Trophoblast cell (in vitro differentiated cells and primary cell): ENCODE measurements at regions not wholly inside any gene's neighbourhood (a gene's known extent, or its start where the extent isn't known, plus 50 kb on each side); places are given as distances from the start of the nearest gene placed in this dataset.
A peak's percentile ranks its signal among the peaks of the same experiment; 100 is the strongest.

Experiments
- DNase-seq, 2 donors: peaks; one replicate each; pipeline ENCODE4 v3.0.0-alpha.2; 2016
- H2AFZ ChIP-seq: 2 replicates; pipeline ENCODE4 v1.6.1; 2013; ENCODE audit warnings: low read length, moderate library complexity, mild to moderate bottlenecking; ENCODE audit not compliant: insufficient read depth, poor library complexity
- H2AK5ac ChIP-seq: 2 replicates; pipeline ENCODE4 v1.6.1; 2013; ENCODE audit warnings: mild to moderate bottlenecking, low read length
- H2BK120ac ChIP-seq: 2 replicates; pipeline ENCODE4 v1.6.1; 2013; ENCODE audit warnings: low read length, mild to moderate bottlenecking, moderate library complexity; ENCODE audit not compliant: insufficient read depth, poor library complexity
- H2BK12ac ChIP-seq: 2 replicates; pipeline ENCODE4 v1.6.1; 2013; ENCODE audit warnings: mild to moderate bottlenecking, low read length, moderate library complexity
- H2BK5ac ChIP-seq: 2 replicates; pipeline ENCODE4 v1.6.1; 2013; ENCODE audit warnings: low read length, low read depth, moderate library complexity, mild to moderate bottlenecking; ENCODE audit not compliant: poor library complexity
- H3K14ac ChIP-seq: 2 replicates; pipeline ENCODE4 v1.6.1; 2013; ENCODE audit warnings: mild to moderate bottlenecking, low read length
- H3K18ac ChIP-seq: 2 replicates; pipeline ENCODE4 v1.6.1; 2013; ENCODE audit warnings: mild to moderate bottlenecking, low read length
- H3K23ac ChIP-seq: 2 replicates; pipeline ENCODE4 v1.6.1; 2013; ENCODE audit warnings: low read length
- H3K27ac ChIP-seq: 2 replicates; pipeline ENCODE4 v1.5.1; 2013; ENCODE audit warnings: low read depth, mild to moderate bottlenecking, inconsistent platforms, low read length, moderate library complexity
- H3K27me3 ChIP-seq: 2 replicates; pipeline ENCODE4 v1.6.1; 2013; ENCODE audit warnings: inconsistent platforms, mild to moderate bottlenecking, low read length, moderate library complexity; ENCODE audit not compliant: insufficient read depth
- H3K36me3 ChIP-seq, 2 experiments: 1 replicate in 1 of 2; 2 replicates in 1 of 2; pipeline ENCODE4 v1.6.1; 2013; ENCODE audit warnings: low read length in 2 of 2, mild to moderate bottlenecking in 2 of 2, moderate library complexity in 1 of 2; ENCODE audit not compliant: insufficient read depth in 2 of 2, control insufficient read depth in 1 of 2
- H3K4ac ChIP-seq: 2 replicates; pipeline ENCODE4 v1.6.1; 2013; ENCODE audit warnings: low read depth, mild to moderate bottlenecking, low read length, moderate library complexity
- H3K4me1 ChIP-seq, 2 experiments: 1 replicate in 1 of 2; 2 replicates in 1 of 2; pipeline ENCODE4 v1.6.1; 2013; ENCODE audit warnings: low read length in 2 of 2, mild to moderate bottlenecking in 2 of 2, moderate library complexity in 1 of 2; ENCODE audit not compliant: insufficient read depth in 2 of 2, control insufficient read depth in 1 of 2
- H3K4me2 ChIP-seq: 2 replicates; pipeline ENCODE4 v1.6.1; 2013; ENCODE audit warnings: inconsistent platforms, mild to moderate bottlenecking, low read length, moderate library complexity
- H3K4me3 ChIP-seq: 2 replicates; pipeline ENCODE4 v1.5.1; 2013; ENCODE audit warnings: mild to moderate bottlenecking, low read depth, low read length, inconsistent platforms
- H3K79me1 ChIP-seq: one replicate; pipeline ENCODE4 v1.6.1; 2013; ENCODE audit warnings: low read length
- H3K79me2 ChIP-seq: 2 replicates; pipeline ENCODE4 v1.6.1; 2013; ENCODE audit warnings: low read length, mild to moderate bottlenecking; ENCODE audit not compliant: control insufficient read depth, insufficient read depth, poor library complexity
- H3K9ac ChIP-seq: 2 replicates; pipeline ENCODE4 v1.6.1; 2013; ENCODE audit warnings: mild to moderate bottlenecking, low read length
- H3K9me3 ChIP-seq: 2 replicates; pipeline ENCODE4 v1.6.1; 2013; ENCODE audit warnings: low read depth, mild to moderate bottlenecking, control low read depth, inconsistent platforms, low read length; ENCODE audit not compliant: insufficient read depth
- H4K12ac ChIP-seq: 2 replicates; pipeline ENCODE4 v1.6.1; 2013; ENCODE audit warnings: low read depth, mild to moderate bottlenecking, low read length, moderate library complexity
- H4K8ac ChIP-seq: 2 replicates; pipeline ENCODE4 v1.6.1; 2013; ENCODE audit warnings: low read depth, mild to moderate bottlenecking, low read length, moderate library complexity
- H4K91ac ChIP-seq: one replicate; pipeline ENCODE4 v1.6.1; 2013; ENCODE audit warnings: low read depth, mild to moderate bottlenecking, low read length, moderate library complexity
- WGBS: extraction: QIAGEN DNeasy Blood & Tissue Kit; methylation state at CpG from one replicate; pipeline ENCODE4 v1.1.7; 2013; ENCODE audit warnings: missing lambda C conversion rate; ENCODE audit not compliant: insufficient read length, insufficient coverage; ENCODE audit errors: extremely low coverage; 5-methylcytosine and 5-hydroxymethylcytosine counted together

DNA sequence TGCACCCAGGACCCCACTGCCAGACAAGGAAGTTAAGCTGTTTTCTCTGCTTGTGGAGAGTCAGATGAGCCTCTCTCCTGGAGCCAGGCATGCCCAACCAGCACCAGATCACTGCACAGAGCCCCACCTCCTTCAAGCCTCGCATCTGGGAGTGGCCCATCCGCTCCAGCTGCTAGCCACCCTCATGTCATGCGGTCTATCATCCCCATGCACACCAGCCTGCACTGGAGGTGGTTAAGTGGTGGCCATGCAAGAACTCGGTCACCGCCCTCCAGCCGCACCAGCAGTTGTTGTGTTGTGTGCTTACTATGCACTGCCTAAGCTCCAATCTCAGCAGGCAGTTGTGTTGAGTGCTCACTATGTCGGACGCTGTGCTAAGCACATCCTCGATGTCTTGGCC lies 177.9 kb upstream of the SLC14A2 start:
- H3K4me3 ChIP-seq = no peak overlapping the region
- no peaks in the 10 kb centered on the region for H3K79me2 ChIP-seq
- WGBS = no CpG with 5 or more reads among the region's 9 CpGs
- H3K9ac ChIP-seq = no peak overlapping the region
- no peaks in the 10 kb centered on the region for H3K36me3 ChIP-seq
- no peak overlapping the region for H2AK5ac ChIP-seq
- no peak overlapping the region for H4K91ac ChIP-seq
- no peak overlapping the region for H2AFZ ChIP-seq
- no peak overlapping the region for H4K12ac ChIP-seq
- H3K27me3 ChIP-seq = no peaks in the 10 kb centered on the region
- H4K8ac ChIP-seq = no peak overlapping the region
- no peaks in the 10 kb centered on the region for H3K79me1 ChIP-seq
- no peak overlapping the region for H3K4ac ChIP-seq
- no peak overlapping the region for H3K4me2 ChIP-seq
- H3K18ac ChIP-seq = no peak overlapping the region
- H3K27ac ChIP-seq = no peak overlapping the region
- H2BK120ac ChIP-seq = no peak overlapping the region
- no peaks in the 10 kb centered on the region for H3K4me1 ChIP-seq
- no peaks in the 10 kb centered on the region for H3K9me3 ChIP-seq
- H2BK5ac ChIP-seq = no peak overlapping the region
- DNase-seq = no peak
- H3K14ac ChIP-seq = no peak overlapping the region
- H2BK12ac ChIP-seq = no peak overlapping the region
- peak overlapping the region; percentile 75 for H3K23ac ChIP-seq

DNA sequence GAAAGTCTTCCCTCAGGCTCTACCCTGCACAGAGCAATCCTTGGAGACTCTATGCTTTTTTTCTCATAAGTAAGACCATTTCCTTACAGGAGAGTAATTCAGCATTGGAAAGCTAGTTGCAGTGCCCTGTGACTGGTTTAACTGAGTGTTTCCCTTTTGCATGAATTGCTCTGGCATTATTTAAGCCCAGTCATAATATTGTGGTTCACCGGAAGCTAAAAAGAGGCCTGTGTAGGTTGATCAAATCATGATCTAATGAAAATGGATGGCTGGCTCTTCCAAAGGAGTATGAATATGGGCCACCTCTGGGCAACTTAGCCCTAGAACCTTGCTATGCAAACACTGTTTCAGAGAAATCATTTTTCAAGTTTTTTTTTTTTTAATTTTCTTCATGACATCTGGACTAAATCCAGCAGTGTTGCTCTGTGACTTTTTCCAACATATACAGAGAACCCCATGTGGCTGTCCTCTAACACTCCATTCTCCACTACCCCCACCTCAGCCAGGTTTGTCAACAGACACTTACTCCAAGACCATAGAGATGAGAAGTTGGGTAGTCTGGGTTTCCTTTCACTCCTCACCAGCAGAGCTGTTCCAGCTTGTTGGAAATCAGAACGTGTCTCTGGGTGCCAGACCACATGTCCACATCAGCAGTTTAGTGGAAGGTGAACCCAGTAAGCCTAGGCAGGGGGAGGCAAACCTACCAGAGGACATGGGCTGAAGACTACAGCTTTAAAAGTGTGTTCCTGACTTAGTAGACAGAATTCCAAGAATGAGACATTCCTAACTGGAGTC lies 175.2 kb upstream of the SLC14A2 start:
- no peak overlapping the region for H4K8ac ChIP-seq
- H4K91ac ChIP-seq = no peak overlapping the region
- H3K14ac ChIP-seq = no peak overlapping the region
- H3K36me3 ChIP-seq = no peaks in the 10 kb centered on the region
- no peak overlapping the region for H3K4me2 ChIP-seq
- no peak for DNase-seq
- no peaks in the 10 kb centered on the region for H3K4me1 ChIP-seq
- no peak overlapping the region for H2BK5ac ChIP-seq
- H2BK120ac ChIP-seq = no peak overlapping the region
- no peak overlapping the region for H3K27ac ChIP-seq
- WGBS = no CpG with 5 or more reads among the region's 2 CpGs
- no peak overlapping the region for H3K23ac ChIP-seq
- H2AK5ac ChIP-seq = no peak overlapping the region
- H3K9ac ChIP-seq = no peak overlapping the region
- H3K4me3 ChIP-seq = no peak overlapping the region
- no peak overlapping the region for H2AFZ ChIP-seq
- H2BK12ac ChIP-seq = no peak overlapping the region
- no peaks in the 10 kb centered on the region for H3K9me3 ChIP-seq
- no peak overlapping the region for H3K4ac ChIP-seq
- no peaks in the 10 kb centered on the region for H3K79me1 ChIP-seq
- H4K12ac ChIP-seq = no peak overlapping the region
- H3K79me2 ChIP-seq = no peaks in the 10 kb centered on the region
- no peak overlapping the region for H3K18ac ChIP-seq
- no peaks in the 10 kb centered on the region for H3K27me3 ChIP-seq

DNA sequence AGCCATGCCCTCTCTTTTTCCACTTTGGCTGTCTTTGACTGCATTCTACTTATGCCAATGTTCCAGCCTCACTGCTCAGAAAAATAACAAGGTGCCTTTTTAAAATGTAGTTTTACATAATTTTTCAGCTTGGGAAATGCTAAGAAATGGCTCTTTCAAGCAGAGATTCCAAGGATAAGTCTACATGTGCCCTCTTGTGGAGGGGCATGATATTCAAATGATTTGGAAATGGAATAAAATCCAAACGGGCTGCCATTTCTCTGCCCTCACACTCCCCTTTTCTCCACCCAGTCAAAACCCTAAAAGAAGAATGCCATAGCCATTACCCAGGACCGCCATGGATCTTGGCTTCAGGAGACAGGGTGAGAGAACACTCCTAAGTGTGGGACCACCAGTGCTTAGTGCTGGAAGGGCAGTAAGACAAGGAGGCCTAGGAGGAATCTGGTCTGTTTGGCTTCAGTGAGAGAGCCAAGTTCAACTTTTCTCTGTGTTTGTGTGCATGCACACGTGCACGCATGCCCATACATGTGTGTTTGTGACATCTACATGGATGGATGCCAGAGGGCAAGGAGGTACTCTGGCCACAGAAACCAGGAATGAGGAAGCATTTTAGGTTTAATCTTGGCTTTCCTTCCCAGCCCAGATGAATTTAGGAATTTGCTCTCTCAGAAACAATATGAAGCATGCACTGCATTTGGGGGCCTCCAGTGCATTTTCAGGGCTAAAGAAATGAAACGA lies 174.0 kb upstream of the SLC14A2 start:
- H3K23ac ChIP-seq = no peak overlapping the region
- no peak overlapping the region for H2AK5ac ChIP-seq
- H3K4me2 ChIP-seq = no peak overlapping the region
- no peaks in the 10 kb centered on the region for H3K79me2 ChIP-seq
- no peak overlapping the region for H3K27ac ChIP-seq
- H3K9me3 ChIP-seq = no peaks in the 10 kb centered on the region
- H2BK120ac ChIP-seq = no peak overlapping the region
- H4K12ac ChIP-seq = no peak overlapping the region
- no peak overlapping the region for H4K91ac ChIP-seq
- H2BK12ac ChIP-seq = no peak overlapping the region
- no peak overlapping the region for H3K4me3 ChIP-seq
- no peaks in the 10 kb centered on the region for H3K79me1 ChIP-seq
- H3K4me1 ChIP-seq = no peaks in the 10 kb centered on the region
- no peak overlapping the region for H4K8ac ChIP-seq
- H2BK5ac ChIP-seq = no peak overlapping the region
- no peak overlapping the region for H3K14ac ChIP-seq
- no peak overlapping the region for H2AFZ ChIP-seq
- WGBS = no CpG with 5 or more reads among the region's 5 CpGs
- H3K36me3 ChIP-seq = no peaks in the 10 kb centered on the region
- no peaks in the 10 kb centered on the region for H3K27me3 ChIP-seq
- no peak for DNase-seq
- no peak overlapping the region for H3K9ac ChIP-seq
- no peak overlapping the region for H3K4ac ChIP-seq
- no peak overlapping the region for H3K18ac ChIP-seq

DNA sequence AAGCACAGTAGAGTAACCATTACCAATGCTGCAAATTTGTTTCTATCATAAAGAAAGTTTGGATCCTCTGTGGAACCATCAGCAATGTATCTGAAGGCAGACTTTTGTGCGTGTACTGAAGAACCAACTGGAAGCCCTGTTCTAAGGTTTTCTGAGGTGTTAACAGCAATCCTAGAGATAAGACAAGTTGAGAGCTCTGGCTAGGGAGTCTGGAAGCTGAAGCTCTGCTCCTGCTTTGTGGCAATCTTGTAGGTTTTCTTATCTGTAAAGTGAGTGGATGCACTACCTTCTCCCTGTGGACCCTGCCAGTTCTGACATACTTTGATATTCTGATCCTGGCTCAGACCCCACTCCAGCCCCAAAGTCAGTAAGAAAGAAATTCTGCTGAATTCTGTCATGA lies 171.2 kb upstream of the SLC14A2 start:
- H3K14ac ChIP-seq = no peak overlapping the region
- peaks cover 1% of the 10 kb centered on the region for H3K9me3 ChIP-seq
- no peak overlapping the region for H2AK5ac ChIP-seq
- H4K91ac ChIP-seq = no peak overlapping the region
- no peaks in the 10 kb centered on the region for H3K4me1 ChIP-seq
- H4K12ac ChIP-seq = no peak overlapping the region
- H3K79me1 ChIP-seq = no peaks in the 10 kb centered on the region
- H3K9ac ChIP-seq = no peak overlapping the region
- no peaks in the 10 kb centered on the region for H3K36me3 ChIP-seq
- no peak overlapping the region for H2BK12ac ChIP-seq
- no peak overlapping the region for H2AFZ ChIP-seq
- no peak overlapping the region for H3K4me3 ChIP-seq
- no peak overlapping the region for H3K18ac ChIP-seq
- H3K23ac ChIP-seq = no peak overlapping the region
- H3K79me2 ChIP-seq = no peaks in the 10 kb centered on the region
- H3K4ac ChIP-seq = no peak overlapping the region
- H2BK120ac ChIP-seq = no peak overlapping the region
- no CpG with 5 or more reads among the region's 1 CpG for WGBS
- no peak overlapping the region for H4K8ac ChIP-seq
- no peak overlapping the region for H3K4me2 ChIP-seq
- no peak for DNase-seq
- no peaks in the 10 kb centered on the region for H3K27me3 ChIP-seq
- no peak overlapping the region for H2BK5ac ChIP-seq
- no peak overlapping the region for H3K27ac ChIP-seq
